NCI-H748 (cell line): ENCODE measurements at regions not wholly inside any gene's neighbourhood (a gene's known extent, or its start where the extent isn't known, plus 50 kb on each side); places are given as distances from the start of the nearest gene placed in this dataset.
A peak's percentile ranks its signal among the peaks of the same experiment; 100 is the strongest.

Experiments
- DNase-seq: peaks from one replicate; lab custom pipeline; 2025; ENCODE audit not compliant: unreplicated experiment; lab: John Stamatoyannopoulos, UW

DNA sequence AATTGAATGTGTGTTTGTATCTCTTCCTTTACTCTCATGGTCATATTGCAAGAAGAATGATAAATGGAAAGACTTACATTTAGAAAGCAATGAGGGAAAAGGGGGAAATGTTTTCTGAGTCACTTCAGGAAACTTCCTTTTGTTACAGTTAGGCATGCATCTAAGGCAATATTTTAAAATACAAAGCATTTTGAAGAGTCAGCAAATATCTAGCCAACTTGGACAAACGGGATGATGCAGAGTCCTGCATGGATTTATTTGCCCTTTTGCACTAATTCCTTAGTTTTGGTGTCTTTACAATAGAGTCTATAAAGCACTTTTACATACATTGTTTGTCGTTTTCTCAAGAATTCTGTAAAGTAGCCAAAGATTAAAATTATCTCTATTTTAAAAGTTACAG lies 286.2 kb upstream of the UBE2E2 start:
- DNase-seq: no peak

DNA sequence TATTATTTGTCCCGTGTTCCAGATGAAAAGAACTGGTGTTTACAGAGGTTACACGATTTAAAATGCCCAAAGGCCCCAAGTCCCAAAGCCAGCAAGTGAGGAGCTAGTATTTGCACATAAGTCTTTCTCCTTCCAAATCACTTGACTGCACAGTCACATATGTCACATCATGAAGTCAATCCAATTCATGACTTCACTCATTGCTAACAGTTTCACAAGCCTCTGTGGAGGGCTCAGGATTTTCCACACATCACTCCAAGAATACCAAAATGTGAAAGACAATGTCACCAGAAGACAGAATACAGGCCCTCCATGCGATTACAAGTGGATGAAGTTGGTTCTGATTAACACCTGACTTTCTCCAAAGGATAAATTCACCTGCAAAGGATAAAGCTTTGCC lies 283.1 kb upstream of the UBE2E2 start:
- DNase-seq: no peak

DNA sequence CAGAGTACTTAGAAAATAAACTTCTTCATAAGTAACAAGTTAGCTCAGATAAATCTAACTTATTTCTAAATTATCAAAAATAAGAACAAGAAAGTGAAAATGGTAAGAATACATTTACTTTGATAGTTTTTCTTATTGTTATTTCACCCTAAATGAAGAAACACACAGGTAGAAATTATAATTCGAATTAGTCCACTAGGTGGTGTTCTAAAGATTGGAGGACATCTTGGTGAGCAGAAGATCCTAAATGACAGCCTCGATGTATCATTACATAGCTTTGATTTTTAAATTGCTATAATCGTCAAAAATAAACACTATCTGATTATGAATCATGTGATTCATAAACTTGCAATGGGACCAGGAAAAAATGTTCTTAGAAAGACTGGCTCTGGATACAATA lies 280.8 kb upstream of the UBE2E2 start:
- DNase-seq: peak; percentile 26

DNA sequence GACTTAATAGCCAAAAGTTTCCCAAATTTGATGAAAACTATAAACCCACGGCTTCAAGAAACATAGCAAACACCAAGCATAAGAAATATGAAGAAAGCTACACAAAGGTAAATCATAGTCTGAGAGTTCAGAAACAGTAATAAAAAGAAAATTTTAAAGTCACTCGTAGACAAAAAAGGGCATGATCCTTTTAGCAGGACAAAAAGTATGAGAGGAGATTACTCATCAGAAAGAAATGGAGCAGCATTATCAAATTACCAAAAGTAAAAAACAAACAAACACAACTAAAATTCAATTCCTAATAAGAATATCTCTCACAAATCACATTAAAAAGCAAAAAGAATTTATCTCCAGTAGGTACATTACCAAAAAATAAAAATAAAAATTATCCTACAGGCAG lies 279.4 kb upstream of the UBE2E2 start:
- DNase-seq: no peak

DNA sequence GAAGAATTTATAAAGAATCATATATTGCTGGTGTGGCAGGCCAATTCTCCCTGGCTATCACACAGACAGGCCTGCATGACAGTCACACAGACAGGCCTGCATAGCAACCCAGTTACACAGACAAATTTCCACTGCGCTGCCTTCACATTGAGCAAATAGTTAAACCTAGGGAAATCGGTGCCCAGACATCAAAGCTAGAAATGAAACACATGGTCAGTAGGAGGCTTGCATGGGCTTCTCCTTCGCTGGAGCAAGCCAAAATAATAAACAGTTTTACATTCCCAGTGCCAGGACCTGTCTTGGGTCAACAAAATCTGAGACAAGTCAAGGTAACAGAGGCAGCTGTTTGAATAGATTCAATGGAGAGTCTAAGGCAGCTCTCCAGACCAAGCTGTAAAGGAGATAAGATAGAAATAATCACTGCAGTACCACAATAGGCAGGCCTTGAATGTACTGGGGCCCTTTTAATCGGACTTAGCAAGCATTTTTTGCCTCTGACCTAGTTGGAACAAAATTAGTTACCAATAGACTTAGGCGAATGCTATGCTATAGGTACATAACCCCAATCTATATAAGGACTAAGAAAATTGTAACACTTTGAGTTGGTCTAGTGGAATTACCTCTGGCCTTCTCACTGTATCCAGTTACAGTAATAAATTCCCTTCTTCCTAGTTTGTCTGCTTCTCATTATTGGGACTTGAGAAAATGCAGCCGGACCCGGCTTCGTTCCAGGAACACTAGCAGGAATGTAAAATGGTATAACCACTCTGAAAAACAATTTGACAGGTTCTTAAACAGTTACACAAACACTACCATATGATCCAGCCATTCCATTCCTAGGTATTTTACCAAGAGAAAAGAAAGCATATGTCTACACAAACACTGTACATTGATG lies 274.7 kb upstream of the UBE2E2 start:
- no peak for DNase-seq

DNA sequence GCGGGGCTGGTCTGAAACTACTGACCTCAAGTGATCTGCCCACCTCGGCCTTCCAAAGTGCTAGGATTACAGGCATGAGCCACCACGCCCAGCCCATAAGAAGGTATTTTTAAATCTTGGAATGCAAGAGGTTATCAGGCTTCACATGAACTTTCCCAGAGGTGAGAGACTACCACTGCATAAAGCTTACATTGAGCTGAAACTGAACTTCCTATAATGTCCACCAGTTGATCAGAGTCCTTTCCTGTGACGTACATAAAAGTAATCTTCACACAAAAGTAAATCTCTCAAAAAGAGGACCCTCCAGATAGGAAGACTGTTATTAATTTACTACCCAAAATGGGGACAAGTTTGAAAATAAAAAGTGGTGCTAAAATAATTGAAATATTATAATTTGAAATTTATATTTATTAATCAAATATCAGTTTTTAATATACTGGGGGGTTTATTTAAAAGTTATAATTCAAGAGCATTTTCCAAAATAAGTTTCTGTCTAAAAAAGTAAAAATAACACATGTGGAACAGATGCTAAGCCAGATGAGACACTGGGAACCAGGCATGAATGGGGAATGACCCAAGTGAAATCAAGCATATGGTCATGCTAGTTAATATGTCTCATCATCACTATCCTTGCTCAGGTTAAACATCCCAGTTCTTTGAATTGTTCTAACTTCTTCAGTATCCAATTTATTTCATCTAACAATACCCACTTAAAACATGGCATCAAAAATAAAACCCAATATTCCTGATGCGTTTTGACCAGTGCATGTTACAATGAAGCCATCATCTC lies 269.9 kb upstream of the UBE2E2 start:
- no peak for DNase-seq

DNA sequence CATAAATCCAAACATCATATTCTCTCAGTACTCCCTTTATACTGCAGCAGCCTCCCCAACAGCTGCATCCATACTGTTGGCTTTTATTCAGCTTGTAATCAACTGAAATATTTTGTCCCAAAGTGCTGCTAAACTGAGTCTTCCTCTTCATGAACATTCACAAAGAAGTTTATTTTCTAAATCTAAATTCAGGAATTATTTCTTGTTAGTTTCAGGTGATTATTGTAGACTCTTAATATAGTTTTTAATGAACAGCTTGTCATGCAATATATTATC lies 269.3 kb upstream of the UBE2E2 start:
- no peak for DNase-seq

DNA sequence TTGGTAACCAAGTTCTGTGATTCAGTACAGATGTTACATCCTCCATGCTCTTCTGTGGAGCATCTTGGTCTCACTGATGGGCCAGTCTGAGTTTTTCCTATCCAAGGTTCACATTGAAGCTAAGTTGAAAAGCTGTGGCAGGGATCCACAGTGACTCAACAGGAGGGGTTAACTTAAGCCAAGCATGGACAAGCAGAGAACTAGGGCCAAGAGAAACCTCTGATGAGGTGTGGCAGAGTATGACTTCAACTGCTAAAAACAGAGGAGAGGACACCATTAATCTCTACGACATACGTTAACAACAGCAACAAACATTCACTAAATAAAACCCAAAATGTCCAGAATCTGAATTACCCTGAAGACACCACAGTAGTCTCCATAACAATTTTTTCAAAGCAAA lies 268.1 kb upstream of the UBE2E2 start:
- DNase-seq: no peak

DNA sequence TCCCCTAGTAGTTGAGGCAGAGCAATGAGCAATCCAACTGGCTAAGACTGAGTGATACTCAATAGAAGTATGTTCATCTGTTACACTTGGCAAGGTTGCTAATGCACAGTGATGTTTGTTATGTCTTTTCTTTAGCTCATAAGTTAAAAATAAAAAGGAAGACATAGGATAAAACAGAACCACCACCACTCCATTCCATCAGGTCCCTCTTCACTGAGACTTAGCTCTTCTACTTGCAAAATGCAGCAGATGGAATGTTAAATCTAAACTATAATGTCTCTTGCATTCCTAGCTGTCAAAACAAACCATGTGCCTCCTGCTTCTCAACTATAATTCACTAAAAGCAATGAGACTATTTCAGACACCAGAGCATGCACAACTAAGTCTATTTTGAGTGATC lies 265.6 kb upstream of the UBE2E2 start:
- no peak for DNase-seq

DNA sequence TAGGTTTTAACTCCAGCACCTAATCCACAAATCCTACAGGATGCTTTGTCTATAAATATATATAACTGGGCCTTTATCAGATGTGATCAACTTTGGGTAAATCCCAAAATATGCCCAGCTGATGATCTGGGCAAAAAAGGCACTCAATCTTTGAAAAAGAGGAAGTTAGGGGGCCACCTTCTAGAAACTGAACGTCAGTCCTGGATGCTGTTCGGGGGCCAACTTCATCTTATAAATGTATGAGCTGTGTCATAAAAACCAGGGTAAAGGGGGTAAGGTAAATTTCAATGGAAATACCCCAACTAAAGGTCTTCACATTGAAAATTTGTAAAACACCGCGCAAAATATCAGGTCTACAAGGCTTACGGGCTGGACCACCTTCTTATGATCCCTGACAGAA lies 264.4 kb upstream of the UBE2E2 start:
- no peak for DNase-seq

DNA sequence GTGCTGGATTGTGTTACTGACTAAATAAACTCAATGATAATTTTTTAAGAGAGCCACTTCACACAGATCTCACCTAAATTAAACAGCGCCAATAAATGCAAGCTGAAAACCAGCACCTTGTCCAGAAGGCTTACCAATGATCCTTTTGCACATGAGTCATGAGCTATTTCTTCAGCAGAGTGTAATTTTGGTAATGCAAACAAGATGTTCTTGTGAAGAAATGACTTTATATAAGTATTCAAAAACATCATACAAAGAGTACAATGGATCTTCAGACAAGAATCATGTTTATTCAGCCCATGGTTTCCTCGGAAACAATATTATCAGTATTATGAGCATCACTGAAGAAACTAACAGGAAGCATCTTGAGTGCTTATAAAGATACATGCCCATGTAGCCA lies 263.8 kb upstream of the UBE2E2 start:
- no peak for DNase-seq

DNA sequence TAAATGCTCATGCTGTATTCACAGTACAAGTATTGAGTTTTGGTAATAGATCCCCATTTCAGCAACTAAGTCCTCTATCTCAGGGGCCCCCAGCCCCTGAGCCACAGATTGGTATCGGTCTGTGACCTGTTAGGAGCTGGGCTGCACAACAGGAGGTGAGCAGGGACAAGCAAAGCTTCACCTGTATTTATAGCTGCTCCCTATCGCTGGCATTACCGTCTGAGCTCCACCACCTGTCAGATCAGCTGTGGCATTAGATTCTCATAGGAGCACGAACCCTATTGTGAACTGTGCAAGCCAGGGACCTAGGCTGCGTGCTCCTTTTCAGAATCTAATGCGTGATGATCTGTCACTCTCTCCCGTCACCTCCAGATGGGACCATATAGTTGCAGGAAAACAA lies 262.8 kb upstream of the UBE2E2 start:
- no peak for DNase-seq

DNA sequence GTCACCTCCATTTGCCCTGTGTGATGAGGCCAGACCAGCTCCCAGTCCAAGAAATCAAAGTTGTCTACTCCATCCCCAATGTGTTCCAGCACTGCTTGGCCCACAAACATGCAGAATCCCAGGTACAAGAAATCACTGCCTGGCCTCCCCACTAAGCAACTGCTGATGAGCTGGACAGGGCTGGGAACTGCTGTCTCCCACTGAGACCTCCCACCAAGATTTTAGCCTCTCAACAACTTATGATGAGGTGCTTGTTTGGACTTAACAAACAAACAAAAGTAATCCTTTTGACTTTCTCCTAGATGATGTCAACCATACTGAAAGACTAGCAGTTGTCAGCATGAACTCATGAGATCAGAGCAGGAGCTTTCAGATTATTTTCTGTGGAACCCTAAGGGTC lies 260.1 kb upstream of the UBE2E2 start:
- DNase-seq: no peak

DNA sequence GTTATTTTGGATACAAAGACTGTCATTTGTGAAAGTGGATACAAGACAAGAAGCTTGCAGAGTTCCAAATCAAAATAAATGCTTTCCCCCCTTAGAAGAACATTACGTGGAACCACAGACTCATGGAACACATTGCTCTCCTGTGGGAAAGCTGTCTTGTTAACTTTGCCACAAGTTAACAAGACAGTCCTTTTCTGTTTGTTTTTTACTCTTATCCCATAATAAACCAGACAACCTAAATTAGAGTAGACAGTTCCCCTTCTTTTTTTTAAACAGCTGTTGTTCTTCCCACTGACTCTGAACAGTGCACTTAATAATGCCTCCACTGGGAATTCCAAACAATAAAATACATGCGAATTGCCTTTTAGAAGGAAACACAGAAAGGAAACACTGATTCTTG lies 255.3 kb upstream of the UBE2E2 start:
- DNase-seq: no peak

DNA sequence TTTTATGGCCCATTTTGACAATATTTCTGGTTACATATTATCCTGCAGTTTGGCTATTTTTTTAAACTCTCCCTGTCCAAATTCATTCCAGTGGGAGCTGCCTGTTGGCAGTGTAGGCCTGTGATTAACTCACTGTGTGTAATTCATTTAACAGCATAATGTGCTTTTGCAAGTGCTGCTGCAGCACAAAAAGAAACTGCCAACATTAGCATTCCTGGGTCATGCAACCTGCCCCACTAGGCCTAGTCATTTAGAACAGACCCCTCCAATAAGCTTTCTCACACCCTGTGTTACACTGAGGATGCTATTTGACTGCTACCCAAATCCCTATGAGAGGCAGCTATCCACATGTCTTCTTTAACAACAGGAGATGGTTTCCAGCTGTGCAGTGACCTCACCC lies 251.2 kb upstream of the UBE2E2 start:
- DNase-seq: peak; percentile 26

DNA sequence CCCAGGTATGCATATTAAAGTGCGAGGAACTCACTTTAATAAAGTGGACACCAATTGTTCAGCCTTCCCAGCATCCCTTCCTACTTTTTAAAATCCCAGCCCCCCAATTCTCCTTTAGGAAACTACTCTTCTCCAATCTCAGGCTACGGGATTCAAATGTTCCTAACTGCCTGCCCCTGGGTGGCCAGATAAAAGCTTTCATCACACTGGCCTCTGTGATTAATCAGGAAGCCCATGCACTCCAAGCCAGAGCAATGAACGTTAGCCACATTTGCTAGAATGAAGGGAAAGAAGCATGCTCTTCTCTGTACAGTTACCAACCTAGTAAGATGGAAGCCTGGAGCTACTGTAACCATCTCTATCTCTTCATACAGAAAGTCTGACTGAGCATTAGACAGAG lies 250.3 kb upstream of the UBE2E2 start:
- no peak for DNase-seq

DNA sequence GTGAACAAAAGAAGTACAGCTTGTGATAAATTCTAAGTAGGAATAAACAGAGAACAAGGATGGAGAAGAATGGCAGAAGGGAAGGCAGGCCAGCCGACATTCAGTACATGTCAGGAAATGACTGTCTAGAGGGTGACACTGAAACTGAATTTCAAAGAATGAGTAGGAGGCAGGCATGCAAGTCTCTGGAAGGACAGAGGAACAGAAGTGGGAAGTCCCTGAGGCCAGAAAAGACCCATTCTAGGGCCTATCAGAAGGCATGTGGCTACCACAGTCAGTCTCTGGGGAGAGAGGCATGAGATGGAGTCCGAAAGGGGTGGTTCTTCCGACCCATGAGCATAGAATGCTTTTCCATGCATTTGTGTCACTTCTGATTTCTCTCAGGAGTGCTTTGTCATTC lies 243.5 kb upstream of the UBE2E2 start:
- no peak for DNase-seq

DNA sequence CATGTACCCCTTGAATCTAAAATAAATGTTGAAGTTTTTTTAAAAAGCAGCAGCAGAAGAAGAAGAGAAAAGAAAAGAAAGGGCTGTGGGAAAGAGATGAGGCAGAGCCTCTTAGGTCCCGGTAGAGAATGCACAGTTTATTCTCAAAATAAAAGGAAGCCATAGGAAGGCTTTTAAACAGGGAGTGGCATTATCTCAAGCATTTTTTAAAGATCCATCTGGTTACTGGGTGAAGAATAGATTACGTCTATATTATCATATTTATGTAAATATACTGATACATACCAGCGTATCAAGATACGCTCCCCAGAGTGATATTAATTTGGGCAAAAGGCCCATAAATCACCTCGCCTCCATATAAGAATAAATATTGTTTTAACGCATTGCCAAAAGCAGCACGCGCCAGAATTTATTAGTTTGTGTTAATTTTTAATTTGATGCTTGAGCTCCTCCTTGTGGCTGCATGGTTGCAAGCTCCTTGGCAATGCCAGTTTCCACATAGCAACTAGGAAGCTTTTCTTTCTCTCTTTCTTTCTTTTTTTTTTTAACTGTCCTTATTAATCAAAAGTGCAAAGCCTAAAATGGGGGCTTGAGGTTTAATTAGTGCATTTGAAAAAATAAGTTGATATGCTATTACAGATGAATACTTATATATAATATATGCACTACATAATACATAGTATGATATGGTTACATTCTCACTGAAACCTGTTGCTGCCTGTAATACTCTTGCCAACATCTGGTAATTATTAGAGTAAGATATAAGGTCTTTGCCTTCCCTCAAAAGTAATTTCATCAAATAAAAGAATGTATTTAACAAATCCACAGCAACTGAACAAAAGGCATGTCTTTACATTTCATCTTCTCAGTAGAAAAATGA lies 242.8 kb upstream of the UBE2E2 start:
- DNase-seq: peak; percentile 63

DNA sequence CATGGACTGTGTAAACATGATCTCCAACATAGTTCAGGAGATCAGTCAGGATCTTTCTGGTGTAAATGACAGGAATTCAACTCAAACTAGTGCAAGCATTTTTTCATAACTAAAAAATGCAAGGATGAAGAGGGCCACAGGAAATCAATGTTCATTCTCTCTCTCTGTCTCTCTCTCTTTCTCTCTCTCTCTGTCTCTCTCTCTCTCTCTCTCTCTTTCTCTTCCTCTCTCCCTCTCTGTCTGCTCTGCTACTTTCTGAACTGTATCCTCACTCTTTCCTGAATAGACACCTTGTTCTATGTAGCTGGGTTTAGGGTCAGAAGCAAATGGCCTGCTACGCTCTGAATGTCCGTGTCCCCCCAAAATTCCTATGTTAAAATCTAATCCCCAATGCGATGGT lies 240.9 kb upstream of the UBE2E2 start:
- DNase-seq: no peak

DNA sequence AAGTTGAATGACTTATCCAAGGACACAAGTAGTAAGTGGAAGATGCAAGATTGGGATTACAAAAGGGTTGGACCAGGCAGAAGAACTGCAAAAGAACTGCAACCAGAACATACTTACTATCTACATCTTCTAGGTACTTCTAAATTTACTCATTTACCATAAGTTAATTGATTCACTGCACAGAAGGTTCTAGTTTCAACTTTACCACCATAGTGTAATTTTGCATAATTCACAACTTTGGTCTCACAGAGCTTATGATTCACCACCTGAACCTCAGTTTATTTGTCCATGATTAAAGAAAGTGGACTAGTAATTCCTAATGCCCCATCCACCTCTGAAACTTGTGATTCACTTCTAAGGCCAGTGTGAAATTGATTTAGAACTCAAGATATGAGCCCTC lies 236.8 kb upstream of the UBE2E2 start:
- no peak for DNase-seq

DNA sequence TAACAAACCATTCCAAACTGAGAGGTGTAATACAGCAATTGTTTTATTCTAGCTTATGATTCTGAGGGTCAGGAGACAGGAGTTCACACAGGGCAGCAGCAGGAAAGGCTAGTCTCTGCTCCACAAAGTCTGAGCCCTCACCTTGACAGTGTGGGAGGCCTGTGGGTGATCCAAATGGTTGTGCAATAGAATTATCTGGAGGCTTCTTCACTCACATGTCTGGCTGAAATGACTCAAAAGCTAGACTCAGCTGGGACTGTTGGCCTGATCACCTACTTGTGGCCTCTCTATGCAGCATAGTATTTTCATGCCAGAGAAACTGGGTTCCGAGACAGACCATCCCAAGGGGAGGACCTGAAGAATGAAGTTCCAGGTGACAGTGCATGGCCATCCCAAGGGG lies 233.9 kb upstream of the UBE2E2 start:
- no peak for DNase-seq

DNA sequence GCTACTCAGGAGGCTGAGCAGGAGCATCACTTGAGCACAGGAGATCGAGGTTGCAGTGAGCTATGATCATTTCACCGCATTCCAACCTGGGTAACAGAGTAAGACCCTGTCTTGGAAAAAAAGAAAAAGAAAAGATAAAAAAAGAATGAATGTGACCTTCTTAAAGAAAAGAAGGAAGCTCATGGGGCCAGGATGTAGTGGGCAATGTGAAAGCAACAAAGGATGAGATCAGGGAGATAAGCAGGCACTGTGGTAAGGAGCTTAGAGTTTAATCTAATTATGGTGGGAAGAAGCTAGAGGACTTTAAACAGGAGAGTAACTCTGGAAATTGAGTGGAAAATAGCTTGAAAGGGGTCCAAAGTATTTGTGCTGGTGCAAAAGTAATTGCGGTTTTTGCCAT lies 231.6 kb upstream of the UBE2E2 start:
- no peak for DNase-seq
